ENCODE measurements at regions not wholly inside any gene's neighbourhood (a gene's known extent, or its start where the extent isn't known, plus 50 kb on each side); places are given as distances from the start of the nearest gene placed in this dataset.

- TF ChIP-seq YEATS4 (CRISPR knock-in tag; IDR thresholded peaks at IDR 0.05; ENCODE audit: borderline replicate concordance) (no peak), ZFP36 (IDR thresholded peaks at IDR 0.05; ENCODE audit: borderline replicate concordance, low read depth, low read length, partially characterized antibody) (no peak), EZH2 (conservative IDR thresholded peaks at IDR 0.05; ENCODE audit: low read depth, low read length) (no peak)
- TF ChIP-seq, protein P1, sequence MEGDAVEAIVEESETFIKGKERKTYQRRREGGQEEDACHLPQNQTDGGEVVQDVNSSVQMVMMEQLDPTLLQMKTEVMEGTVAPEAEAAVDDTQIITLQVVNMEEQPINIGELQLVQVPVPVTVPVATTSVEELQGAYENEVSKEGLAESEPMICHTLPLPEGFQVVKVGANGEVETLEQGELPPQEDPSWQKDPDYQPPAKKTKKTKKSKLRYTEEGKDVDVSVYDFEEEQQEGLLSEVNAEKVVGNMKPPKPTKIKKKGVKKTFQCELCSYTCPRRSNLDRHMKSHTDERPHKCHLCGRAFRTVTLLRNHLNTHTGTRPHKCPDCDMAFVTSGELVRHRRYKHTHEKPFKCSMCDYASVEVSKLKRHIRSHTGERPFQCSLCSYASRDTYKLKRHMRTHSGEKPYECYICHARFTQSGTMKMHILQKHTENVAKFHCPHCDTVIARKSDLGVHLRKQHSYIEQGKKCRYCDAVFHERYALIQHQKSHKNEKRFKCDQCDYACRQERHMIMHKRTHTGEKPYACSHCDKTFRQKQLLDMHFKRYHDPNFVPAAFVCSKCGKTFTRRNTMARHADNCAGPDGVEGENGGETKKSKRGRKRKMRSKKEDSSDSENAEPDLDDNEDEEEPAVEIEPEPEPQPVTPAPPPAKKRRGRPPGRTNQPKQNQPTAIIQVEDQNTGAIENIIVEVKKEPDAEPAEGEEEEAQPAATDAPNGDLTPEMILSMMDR (CRISPR knock-in tag; IDR thresholded peaks at IDR 0.05): no peak
- TF ChIP-seq, protein P2, sequence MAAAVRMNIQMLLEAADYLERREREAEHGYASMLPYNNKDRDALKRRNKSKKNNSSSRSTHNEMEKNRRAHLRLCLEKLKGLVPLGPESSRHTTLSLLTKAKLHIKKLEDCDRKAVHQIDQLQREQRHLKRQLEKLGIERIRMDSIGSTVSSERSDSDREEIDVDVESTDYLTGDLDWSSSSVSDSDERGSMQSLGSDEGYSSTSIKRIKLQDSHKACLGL (CRISPR knock-in tag; IDR thresholded peaks at IDR 0.05): no peak
Observed at GRCh38 chr4:177692907-177693306, 250.7 kb upstream of the AGA start.

Data from HepG2 (cell line).